ENCODE measurements at regions not wholly inside any gene's neighbourhood (a gene's known extent, or its start where the extent isn't known, plus 50 kb on each side); places are given as distances from the start of the nearest gene placed in this dataset.
"Not testable (repeated sequence)": the region's sequence is repeated elsewhere in the genome, so short reads cannot be mapped to it uniquely, and the experiment has no call there.

DNA sequence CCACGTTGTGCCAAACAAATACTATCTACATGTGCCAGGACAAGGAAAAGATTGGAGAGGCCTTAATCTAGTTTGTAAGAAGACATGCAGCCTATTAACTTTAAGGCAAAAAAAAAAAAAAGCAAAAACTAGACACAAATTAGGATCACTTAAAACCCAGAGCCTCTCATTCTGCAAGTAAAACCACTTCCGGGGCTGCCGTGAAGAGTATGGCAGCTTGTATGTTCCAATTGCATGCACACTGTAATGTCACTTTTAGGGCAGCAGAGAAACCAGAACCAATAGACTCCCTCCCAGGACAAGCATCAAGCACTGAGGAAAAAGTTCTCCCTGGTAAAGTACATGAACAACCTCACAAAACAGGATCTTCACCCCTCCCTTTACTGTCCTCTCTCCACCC lies 70.6 kb downstream of the RSL24D1 start:
- no peak overlapping the region for H3K27ac ChIP-seq
- DNase-seq (ENCODE audit: low read depth, low spot score) = no peak

DNA sequence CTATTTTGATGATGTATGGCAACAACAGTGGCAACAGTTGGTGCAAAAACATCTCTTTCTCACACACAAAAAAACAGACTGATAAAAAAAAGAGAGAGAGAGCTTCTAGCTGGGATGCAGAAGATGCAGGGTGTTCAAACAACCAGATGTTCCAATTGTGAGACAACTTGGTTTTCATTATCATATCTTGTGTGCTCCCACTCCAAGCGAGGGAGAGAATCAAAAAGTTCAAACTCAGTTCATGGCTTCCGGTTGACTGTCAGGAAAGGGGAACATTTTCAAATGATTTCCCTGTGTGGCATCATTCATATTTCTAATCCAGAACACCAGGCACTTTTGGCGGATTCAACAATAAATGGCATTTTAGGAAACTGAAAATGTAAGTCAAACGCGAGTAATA lies 72.1 kb downstream of the RSL24D1 start:
- H3K27ac ChIP-seq = no peak overlapping the region
- no peak for DNase-seq (ENCODE audit: low read depth, low spot score)

DNA sequence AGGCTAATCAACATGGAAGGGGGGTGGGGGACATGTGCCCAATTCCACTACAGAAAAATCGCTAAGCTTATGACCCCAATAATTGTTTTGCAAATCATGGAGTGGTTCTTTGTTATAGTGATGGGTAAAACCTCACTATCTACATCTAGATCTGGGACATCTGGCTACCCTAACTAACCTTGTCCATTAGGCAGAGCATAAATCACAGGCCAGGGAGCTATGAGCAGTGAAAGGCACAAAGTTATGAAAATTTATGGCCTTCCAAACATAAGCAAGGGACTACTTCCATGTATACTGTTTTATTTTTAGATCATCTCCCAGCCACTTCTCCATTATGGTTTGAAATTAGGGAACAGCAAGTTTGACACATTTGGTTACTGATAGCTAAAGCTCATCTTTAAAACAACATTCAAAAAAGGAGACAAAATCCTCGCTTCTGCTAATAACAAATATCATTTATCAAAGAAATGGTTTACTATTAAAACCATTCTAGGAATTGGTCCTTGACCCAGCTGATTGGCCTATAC lies 78.3 kb downstream of the RSL24D1 start:
- DNase-seq (ENCODE audit: low read depth, low spot score) = no peak

DNA sequence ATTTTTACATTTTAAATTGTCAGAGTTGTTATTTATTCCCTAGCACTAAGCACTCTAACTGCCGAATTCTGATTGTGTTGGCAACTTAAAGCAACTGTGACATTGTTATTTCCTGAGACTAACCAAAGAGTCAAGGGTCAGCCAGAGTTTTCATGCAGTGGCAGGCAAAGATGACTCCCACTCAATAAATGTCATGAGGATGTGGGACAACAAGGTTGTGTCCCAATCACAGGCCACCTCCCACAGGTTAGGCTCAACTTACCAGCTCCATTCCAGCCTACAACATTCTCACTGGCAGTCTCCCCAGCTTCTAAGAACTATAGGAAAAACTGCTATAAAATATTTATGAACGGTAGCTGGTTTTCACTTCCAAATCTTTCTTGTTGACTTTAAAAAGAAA lies 80.1 kb downstream of the RSL24D1 start:
- no peak overlapping the region for H3K27ac ChIP-seq
- DNase-seq (ENCODE audit: low read depth, low spot score) = no peak

More for the DNA sequence above, 78.3 kb downstream of the RSL24D1 start:
- no peak overlapping the region for H3K27ac ChIP-seq

DNA sequence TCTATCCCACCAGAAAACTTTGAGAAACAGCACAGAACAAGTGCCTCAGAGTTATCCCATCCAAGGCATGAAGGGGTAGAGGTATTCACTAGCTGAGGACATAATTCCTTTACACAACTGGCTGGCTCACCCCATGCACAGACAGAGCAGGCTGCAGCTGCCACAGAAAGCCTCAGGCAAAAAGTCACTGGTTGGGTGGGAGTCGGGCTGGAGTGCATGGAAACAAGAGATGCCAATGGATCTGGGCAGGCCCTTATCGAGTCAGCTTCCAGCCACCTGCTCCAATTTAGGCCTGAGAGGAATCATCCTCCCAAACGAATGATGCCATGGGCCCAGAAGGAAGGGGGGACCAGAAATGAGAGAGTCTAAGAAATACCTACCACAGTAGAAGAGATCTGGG lies 83.0 kb downstream of the RSL24D1 start:
- no peak for DNase-seq (ENCODE audit: low read depth, low spot score)
- H3K27ac ChIP-seq = no peak overlapping the region

DNA sequence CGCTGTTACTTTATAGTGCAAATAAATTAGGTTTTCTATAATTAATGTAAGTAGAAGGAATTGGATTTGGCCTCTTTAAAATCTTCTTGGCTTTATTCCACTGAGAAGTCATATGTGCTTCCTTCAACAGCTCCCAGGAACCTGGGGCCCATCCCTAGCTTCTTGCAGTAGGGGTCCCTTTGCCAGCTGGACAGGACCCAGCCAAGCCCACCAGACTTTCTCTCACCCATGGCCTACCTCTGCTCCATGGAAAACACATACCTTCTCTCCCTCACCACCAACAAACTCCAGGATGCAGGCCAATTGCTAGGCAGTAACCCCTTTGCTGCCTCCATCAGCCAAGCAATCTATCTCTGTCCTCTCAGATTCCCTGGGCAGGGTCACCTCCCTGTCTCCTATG lies 84.0 kb downstream of the RSL24D1 start:
- no peak for DNase-seq (ENCODE audit: low read depth, low spot score)
- H3K27ac ChIP-seq = no peak overlapping the region

DNA sequence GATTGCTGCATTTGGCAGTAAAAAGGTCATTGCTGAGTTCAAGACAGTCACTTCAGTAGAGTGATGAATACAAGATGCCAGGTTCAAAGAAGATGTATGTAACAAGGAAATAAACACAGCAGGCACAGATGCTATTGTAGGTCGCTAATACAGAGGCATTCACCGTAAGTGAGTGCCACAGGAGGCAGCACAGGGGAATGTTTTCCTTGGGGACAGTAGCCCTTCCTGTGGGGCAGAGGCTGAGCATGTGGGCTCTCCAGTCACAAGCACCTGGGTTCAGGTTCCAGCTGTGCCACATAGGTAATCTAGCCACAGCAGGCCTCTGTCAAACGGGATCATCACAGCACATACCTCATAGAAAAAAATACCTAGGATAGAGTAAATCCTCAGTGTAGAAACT lies 86.3 kb downstream of the RSL24D1 start:
- H3K27ac ChIP-seq = no peak overlapping the region
- DNase-seq (ENCODE audit: low read depth, low spot score) = no peak

DNA sequence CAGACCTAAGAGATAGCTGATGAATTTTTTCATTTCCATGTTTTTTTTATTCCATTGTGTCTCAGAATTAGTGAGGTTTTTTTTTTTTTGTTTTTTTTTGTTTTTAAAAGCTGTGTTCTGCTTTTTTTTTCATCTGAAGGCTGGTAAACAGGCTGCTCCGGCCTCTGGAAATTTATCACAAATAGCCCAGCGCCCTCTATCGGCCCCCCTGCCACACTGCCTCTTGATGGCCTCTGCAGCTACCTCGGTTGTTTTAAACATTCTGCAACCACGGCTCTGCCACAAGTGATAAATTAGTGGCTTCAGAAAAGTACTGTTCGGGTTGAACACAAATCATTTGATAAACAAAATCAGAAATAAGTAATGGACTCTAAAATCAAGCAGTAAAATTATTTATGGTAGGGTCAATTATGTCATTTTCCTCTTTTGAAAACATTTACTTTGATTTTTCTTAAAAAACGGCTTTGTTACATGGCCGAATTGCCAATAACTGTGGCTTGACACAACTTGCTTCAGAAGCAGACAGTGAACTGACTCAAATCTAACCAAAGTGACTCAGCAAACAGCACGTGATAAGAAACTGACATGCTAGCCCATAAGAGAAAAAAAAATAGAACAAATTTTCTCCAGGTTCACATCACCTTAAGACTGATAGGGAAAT lies 87.8 kb downstream of the RSL24D1 start:
- DNase-seq (ENCODE audit: low read depth, low spot score) = peak; percentile 39
- peak overlapping the region; percentile 16 for H3K27ac ChIP-seq

DNA sequence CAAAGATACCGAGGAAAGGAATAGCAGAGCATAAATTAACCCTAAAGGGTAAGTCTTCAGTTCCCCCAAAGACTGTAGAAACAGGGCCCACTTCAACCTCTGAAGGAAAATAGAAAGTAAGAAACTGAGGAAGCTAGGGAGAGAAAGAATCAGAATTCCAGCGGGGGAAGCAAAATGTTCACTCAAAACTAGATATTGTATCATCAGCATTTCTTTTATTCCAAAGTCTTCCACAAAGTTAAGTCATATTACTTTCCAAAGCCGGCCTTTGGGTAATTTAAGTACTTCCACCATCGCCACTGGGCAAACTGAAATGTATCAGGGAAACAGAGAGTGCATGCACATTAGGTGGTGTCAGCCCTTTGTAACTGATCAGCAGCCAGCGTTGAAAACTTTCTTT lies 88.3 kb downstream of the RSL24D1 start:
- H3K27ac ChIP-seq = peak overlapping the region; percentile 16

DNA sequence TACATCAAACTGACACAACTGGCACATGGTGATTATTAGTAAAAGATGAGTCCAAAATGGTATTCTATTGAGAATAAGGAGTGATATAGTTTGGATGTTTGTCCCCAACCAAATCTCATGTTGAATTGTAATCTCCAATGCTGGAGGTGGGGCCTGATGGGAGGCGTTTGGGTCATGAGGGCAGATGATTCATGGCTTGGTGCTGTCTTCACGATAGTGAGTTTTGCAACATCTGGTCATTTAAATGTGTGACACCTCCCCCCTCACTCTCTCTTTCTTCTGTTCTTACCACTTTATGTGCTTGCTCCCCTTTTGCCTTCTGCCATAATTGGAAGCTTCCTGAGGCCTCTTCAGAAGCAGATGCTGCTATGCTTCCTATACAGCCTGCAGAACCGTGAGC lies 90.6 kb downstream of the RSL24D1 start:
- no peak overlapping the region for H3K27ac ChIP-seq
- no peak for DNase-seq (ENCODE audit: low read depth, low spot score)

More for the DNA sequence above, 88.3 kb downstream of the RSL24D1 start:
- no peak for DNase-seq (ENCODE audit: low read depth, low spot score)

DNA sequence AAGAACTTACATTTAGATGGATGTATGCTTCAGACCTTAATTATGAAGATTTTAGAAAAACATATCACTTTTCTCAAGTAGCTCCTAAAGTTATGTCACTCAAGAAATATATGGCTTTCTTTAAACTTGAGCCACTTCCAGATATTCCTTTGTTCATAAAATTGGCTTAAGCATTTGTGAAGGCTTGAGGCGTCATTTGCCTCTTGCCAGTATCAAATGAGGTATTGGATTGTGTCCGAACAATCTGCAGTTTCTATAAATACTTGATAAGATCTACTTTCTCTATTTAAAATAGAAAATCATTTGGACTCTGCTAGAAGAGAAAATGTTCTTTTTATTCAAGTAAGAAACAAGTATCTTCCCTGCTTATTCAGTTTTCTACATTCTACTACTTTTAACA lies 102.6 kb downstream of the RSL24D1 start:
- H3K27ac ChIP-seq = no peak overlapping the region
- DNase-seq (ENCODE audit: low read depth, low spot score) = no peak

DNA sequence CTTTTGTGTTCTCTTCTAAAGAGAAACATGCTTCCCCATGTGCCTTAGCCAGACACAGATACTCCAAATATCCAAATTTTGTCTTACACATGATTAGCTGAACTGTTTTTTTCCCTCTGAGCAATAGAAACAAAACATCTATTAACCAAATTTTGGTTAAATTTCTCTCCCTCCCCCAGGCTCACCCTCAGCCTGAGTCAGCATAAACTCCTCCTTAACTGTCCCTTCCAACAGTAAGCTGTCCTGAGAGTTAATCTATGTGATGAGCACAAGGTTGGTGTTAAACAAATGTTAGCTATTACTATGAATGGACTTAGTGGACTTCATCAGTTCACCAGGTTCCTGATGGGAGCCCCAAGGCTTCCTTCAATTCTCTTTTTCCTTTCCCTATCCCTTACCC lies 108.5 kb downstream of the RSL24D1 start:
- H3K27ac ChIP-seq = no peak overlapping the region
- DNase-seq (ENCODE audit: low read depth, low spot score) = no peak

DNA sequence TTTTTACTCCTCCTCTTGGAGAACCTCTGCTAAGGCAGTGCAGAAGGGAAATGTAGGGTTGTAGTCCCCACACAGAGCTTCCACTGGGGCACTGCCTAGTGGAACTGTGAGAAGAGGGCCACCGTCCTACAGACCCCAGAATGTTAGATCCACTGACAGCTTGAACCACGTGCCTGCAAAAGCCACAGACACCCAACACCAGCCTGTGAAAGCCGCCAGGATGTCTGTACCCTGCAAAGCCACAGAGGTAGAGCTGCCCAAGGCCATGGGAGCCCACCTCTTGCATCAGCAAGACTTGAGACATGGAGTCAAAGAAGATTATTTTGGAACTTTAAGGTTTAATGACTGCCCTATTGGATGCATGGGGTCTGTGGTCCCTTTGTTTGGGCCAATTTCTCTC lies 112.1 kb downstream of the RSL24D1 start:
- no peak for DNase-seq (ENCODE audit: low read depth, low spot score)
- no peak overlapping the region for H3K27ac ChIP-seq

DNA sequence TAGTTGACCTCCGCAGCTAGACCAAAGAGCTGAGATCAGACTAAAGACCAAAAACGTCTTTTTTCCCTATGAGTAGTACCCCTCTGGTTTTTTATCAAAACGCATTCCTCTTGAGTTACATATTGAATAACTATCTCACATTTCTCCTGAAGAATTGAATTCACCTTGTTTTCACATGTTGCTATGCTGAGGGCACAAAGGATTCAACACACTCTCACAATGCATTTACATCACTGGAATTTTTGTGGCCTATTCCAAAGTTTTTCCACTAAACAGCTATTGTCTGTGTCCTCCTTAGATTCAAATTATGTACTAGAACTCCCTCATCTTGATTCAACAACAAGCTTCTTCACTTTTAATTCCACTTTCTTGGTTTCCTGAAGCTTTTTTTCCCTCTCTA lies 112.5 kb downstream of the RSL24D1 start:
- DNase-seq (ENCODE audit: low read depth, low spot score) = no peak
- no peak overlapping the region for H3K27ac ChIP-seq

DNA sequence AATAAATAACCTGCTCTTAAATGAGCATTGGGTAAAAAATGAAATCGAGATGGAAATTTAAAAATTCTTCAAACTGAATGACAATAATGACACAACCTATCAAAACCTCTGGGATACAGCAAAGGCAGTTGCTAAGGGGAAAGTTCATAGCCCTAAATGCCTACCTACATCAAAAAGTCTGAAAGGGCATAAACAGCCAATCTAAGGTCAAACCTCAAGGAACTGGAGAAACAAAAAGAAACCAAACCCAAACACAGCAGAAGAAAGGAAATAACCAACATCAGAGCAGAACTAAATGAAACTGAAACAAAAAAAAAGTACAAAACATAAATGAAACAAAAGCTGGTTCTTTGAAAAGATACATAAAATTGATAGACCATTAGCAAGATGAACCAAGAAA lies 119.7 kb downstream of the RSL24D1 start:
- not testable (repeated sequence) for DNase-seq (ENCODE audit: low read depth, low spot score); H3K27ac ChIP-seq

DNA sequence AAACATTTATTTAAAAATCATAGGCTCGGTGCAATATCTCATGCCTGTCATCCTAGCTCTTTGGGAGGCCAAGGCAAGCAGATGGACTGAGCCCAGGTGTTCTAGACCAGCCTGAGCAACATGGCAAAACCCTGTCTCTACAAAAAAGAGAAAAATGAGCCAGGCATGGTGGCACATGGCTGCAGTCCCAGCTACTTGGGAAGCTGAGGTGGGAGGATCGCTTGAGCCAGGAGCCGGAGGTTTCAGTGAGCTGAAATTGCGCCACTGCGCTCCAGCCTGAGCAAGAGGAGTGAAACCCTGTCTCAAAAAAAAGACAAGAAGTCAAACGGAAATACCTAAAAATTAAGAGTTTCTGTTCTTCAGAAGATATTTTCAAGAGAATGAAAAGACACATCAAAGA lies 122.3 kb downstream of the RSL24D1 start:
- no peak overlapping the region for H3K27ac ChIP-seq
- DNase-seq (ENCODE audit: low read depth, low spot score) = no peak

DNA sequence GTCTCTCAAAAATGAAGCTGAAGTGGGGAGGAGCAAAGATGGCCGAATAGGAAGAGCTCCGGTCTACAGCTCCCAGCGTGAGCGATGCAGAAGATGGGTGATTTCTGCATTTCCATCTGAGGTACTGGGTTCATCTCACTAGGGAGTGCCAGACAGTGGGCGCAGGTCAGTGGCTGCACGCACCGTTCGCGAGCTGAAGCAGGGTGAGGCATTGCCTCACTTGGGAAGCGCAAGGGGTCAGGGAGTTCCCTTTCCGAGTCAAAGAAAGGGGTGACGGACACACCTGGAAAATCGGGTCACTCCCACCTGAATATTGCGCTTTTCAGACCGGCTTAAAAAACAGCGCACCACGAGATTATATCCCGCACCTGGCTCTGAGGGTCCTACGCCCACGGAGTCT lies 132.8 kb downstream of the RSL24D1 start:
- not testable (repeated sequence) for DNase-seq (ENCODE audit: low read depth, low spot score); H3K27ac ChIP-seq

DNA sequence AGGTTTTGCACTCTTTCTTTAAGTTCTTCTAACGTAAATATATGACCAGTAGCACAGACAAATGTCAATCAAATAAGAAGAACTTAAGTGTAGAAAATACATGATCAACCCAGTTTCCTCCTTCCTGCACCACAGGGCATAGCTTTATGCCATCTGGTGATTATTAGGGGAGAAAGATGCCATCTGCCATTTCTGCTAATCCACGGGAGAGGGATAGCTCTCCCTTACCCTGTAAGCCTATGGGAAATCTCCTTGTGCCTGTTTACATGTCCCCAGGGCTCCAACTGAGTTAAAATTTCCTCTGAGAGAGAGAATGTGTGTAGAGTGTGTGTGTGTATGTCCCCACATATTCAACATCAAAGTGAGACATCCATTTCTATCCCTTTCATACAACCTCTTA lies 135.9 kb downstream of the RSL24D1 start:
- DNase-seq (ENCODE audit: low read depth, low spot score) = no peak
- no peak overlapping the region for H3K27ac ChIP-seq

DNA sequence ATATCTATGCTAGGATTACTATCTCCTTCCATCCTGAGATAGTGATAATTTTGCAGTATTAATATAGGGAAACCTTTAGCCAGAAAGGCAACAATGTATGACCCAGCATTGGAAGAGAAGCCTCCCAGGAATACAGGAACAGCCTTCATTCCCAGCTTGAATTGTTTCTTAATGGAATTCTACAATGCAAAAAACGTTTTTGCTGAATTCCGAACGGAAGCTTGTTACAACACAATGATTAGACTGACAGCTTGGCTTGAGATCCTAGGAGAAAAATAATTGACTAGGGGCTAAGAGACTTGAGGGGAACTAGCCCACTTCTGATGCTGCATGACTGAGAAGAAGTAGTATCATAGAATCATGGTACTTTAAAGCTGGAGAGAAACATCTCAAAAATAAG lies 140.2 kb downstream of the RSL24D1 start:
- no peak for DNase-seq (ENCODE audit: low read depth, low spot score)
- H3K27ac ChIP-seq = no peak overlapping the region

DNA sequence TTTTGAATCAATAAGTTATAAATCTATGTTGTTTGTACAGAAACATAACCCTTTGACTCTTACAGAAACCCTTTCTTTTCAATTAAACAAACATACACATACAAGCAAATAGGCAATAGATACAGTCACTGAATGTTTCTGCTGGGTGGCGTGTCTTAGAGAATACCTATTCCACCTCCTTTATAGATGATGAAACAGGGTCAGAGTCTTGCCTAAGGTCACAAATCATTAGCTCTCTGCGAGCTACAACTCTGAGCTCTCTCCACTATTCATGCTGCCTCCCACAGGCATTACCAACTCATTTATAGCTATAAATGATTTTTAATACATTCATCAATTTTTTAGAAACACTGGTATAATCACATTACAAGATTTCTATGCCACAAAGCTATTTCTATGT lies 152.6 kb downstream of the RSL24D1 start:
- DNase-seq (ENCODE audit: low read depth, low spot score) = no peak
- no peak overlapping the region for H3K27ac ChIP-seq

DNA sequence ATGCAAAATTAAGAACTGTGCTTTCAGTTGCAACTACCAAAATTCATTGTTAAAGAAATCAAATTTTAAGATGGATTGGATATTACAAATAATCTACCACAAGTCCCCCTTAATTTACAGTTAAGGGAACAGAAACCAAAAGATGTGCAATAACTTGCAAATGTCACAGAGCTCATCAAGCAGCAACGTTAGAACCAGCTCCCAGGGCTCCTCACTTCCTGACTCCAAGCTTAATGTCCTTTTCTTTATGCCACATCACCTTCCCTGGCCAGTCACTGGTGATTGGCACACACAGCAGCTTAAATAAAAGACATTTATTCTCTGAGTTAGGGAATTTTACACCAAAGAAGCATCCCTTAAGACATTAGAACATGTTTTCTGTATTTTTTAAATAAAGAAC lies 159.7 kb downstream of the RSL24D1 start:
- no peak for DNase-seq (ENCODE audit: low read depth, low spot score)
- H3K27ac ChIP-seq = no peak overlapping the region

DNA sequence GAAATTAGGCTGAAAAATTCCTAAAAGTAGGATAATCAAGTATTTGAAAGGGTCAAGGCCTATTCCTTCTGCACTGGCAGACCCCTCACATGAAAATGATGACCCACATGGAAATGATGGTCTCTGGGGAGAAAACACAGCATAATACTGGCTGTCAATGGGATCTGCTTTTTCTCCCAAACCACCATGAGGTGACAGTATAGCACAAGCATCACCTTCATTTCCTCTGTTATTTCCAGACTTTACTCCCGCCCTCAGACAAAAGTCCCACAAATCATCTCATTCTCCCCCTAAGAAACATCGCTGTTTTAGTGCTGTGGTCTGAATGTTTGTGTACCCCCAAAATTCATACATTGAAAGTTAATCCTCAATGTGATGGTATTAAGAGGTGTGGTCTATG lies 161.0 kb downstream of the RSL24D1 start:
- no peak overlapping the region for H3K27ac ChIP-seq
- DNase-seq (ENCODE audit: low read depth, low spot score) = no peak

DNA sequence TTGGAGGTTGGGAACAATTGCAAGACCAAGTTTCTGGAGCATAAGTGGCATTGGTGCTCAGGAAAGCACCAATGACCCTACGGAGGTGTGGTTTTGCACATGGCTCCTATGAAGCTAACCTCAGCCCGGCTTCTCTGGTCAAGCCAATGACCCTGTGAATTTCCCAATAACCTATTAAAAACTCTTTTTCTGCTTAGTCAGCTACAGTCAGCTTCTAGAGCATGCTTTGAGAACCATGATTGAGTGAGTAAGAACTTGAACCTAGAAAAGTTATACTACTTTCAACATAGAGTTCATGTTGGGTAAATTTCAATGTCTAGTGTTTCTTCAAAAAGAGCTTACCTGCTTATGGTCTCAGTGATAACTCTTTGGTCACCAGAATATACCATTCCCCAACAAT lies 163.2 kb downstream of the RSL24D1 start:
- no peak for DNase-seq (ENCODE audit: low read depth, low spot score)

More for the DNA sequence above, 163.2 kb downstream of the RSL24D1 start:
- H3K27ac ChIP-seq = no peak overlapping the region

Measured in epithelial cell of prostate (primary cell).